ENCODE measurements at regions not wholly inside any gene's neighbourhood (a gene's known extent, or its start where the extent isn't known, plus 50 kb on each side); places are given as distances from the start of the nearest gene placed in this dataset.

DNA sequence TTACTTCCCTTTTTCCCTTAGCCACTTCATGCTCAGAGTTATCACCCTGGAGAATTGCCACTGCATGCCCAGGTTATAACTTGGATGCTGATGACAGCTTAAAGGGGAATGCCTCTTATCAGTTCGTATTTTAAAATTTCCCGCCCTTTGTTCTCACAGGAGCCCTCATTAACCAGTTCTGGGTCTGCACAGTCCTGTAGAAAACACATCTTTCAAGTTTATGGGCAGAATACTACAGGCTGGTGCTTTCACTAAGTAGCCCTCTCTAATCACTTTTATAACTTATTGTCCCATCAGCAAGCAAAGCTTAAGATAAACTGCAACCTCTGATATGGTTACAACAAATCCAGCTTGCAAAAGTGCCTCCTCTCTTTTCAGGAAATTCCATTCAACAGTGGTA, 587.3 kb upstream of the UBE2E2 start:
- no peaks in the 10 kb centered on the region for H3K27me3 ChIP-seq (ENCODE audit: control insufficient read depth in 1 of 2, insufficient read depth in 2 of 2, low read length in 1 of 2)
- H3K27ac ChIP-seq (ENCODE audit: low read depth in 1 of 2, low read length in 2 of 2): no peak overlapping the region
- ATAC-seq (ENCODE audit: low FRiP score): no peak
- no peak for DNase-seq
- H3K4me3 ChIP-seq (ENCODE audit: low read length in 2 of 2): no peak overlapping the region
- H3K4me1 ChIP-seq (ENCODE audit: control insufficient read depth in 1 of 2, insufficient read depth in 2 of 2, low read length in 2 of 2): no peaks in the 10 kb centered on the region
- intact Hi-C loops (cut with DNase I): no loop called here
- 13 to 14% methylated on average over 2 of the region's 2 CpGs for WGBS, 2 donors
- no peaks in the 10 kb centered on the region for H3K36me3 ChIP-seq (ENCODE audit: control insufficient read depth in 1 of 2, insufficient read depth in 2 of 2, low read length in 1 of 2)
- H3K9me3 ChIP-seq (ENCODE audit: control insufficient read depth, low read length): peaks cover 1% of the 10 kb centered on the region

DNA sequence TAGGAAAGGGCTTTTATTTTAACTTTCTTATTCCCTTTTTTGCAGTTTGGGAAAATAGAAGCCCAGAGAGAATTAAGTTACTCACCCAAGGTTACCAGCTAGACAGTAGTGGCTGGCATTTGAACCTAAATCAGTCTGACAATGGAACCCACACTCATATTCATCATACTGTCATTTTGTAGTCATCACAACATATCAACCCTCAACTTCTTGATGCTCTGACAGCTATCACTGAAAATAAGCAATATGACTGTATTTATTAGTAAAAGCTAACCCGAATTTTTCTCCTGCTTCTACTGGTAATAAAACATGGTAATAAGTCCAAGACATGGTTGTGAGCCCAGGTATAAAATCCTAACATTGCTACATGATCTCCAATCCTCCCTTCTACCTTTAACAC, 585.8 kb upstream of the UBE2E2 start:
- H3K4me1 ChIP-seq (ENCODE audit: control insufficient read depth in 1 of 2, insufficient read depth in 2 of 2, low read length in 2 of 2): no peaks in the 10 kb centered on the region
- H3K36me3 ChIP-seq (ENCODE audit: control insufficient read depth in 1 of 2, insufficient read depth in 2 of 2, low read length in 1 of 2): no peaks in the 10 kb centered on the region
- no peaks in the 10 kb centered on the region for H3K27me3 ChIP-seq (ENCODE audit: control insufficient read depth in 1 of 2, insufficient read depth in 2 of 2, low read length in 1 of 2)
- 30 to 42% methylated on average over 1 of the region's 1 CpG for WGBS, 2 donors
- intact Hi-C loops (cut with DNase I): no loop called here
- no peak overlapping the region for H3K27ac ChIP-seq (ENCODE audit: low read depth in 1 of 2, low read length in 2 of 2)
- peaks cover 1% of the 10 kb centered on the region for H3K9me3 ChIP-seq (ENCODE audit: control insufficient read depth, low read length)
- DNase-seq (no peak), ATAC-seq (ENCODE audit: low FRiP score) (no peak)
- no peak overlapping the region for H3K4me3 ChIP-seq (ENCODE audit: low read length in 2 of 2)

DNA sequence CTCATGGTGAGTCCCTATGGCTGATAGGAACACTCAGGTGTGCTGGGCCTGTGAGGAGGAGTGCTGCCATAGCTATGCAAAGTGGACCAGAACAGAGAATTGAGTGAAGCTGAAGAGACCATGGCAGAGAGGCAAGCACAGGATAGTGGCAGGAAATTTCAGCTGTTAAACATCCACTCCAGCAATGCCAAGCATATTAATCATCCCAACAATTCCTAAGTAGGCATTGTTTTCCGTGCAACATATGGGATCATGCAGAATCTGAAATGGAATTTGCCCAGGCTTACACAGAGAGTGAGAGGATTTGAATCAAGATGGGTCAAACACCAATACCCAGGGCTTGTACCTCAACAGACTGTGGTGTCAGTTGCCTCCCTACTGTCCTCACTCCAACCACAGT, 582.6 kb upstream of the UBE2E2 start:
- no peak for DNase-seq
- H3K4me1 ChIP-seq (ENCODE audit: control insufficient read depth in 1 of 2, insufficient read depth in 2 of 2, low read length in 2 of 2): no peaks in the 10 kb centered on the region
- no peak overlapping the region for H3K27ac ChIP-seq (ENCODE audit: low read depth in 1 of 2, low read length in 2 of 2)
- no peak for ATAC-seq (ENCODE audit: low FRiP score)
- H3K27me3 ChIP-seq (ENCODE audit: control insufficient read depth in 1 of 2, insufficient read depth in 2 of 2, low read length in 1 of 2): no peaks in the 10 kb centered on the region
- intact Hi-C loops (cut with DNase I): no loop called here
- H3K4me3 ChIP-seq (ENCODE audit: low read length in 2 of 2): no peak overlapping the region
- peaks cover 1% of the 10 kb centered on the region for H3K9me3 ChIP-seq (ENCODE audit: control insufficient read depth, low read length)
- WGBS, 2 donors: 22 to 60% methylated on average over 1 of the region's 1 CpG
- no peaks in the 10 kb centered on the region for H3K36me3 ChIP-seq (ENCODE audit: control insufficient read depth in 1 of 2, insufficient read depth in 2 of 2, low read length in 1 of 2)

DNA sequence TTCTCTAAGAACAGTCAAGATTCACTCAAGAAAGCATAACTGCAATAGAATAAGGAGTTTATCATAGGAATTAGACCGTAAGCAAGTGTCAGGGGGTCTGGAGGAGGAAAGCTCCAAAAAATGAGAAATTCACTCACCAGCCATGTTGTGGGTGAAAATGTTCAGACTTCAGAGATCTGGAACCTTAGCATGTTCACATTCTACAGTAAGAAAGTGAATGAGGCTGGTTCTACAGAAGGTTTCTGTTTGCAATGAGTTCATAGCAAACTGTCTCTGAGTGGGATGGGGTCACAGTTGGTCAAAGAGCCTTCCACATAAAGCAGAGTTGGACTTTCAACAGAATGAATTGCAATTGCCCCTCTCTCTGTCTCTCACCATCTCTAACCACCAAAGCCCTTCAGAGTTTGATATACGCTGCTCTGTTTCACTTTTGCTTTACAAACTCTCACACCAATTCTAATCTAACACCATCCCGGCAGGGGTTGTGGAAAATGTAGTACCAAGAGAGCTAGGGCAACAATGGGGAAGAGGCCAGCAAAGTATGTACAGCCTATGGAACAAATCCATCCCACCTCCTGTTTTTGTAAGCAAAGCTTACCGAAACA, 581.8 kb upstream of the UBE2E2 start:
- H3K4me1 ChIP-seq (ENCODE audit: control insufficient read depth in 1 of 2, insufficient read depth in 2 of 2, low read length in 2 of 2): no peaks in the 10 kb centered on the region
- no peaks in the 10 kb centered on the region for H3K27me3 ChIP-seq (ENCODE audit: control insufficient read depth in 1 of 2, insufficient read depth in 2 of 2, low read length in 1 of 2)
- intact Hi-C loops (cut with DNase I): no loop called here
- no peak for ATAC-seq (ENCODE audit: low FRiP score)
- no peaks in the 10 kb centered on the region for H3K36me3 ChIP-seq (ENCODE audit: control insufficient read depth in 1 of 2, insufficient read depth in 2 of 2, low read length in 1 of 2)
- H3K4me3 ChIP-seq (ENCODE audit: low read length in 2 of 2): no peak overlapping the region
- H3K9me3 ChIP-seq (ENCODE audit: control insufficient read depth, low read length): peaks cover 1% of the 10 kb centered on the region
- no peak for DNase-seq
- no peak overlapping the region for H3K27ac ChIP-seq (ENCODE audit: low read depth in 1 of 2, low read length in 2 of 2)
- 84 to 89% methylated on average over 4 of the region's 4 CpGs for WGBS, 2 donors

DNA sequence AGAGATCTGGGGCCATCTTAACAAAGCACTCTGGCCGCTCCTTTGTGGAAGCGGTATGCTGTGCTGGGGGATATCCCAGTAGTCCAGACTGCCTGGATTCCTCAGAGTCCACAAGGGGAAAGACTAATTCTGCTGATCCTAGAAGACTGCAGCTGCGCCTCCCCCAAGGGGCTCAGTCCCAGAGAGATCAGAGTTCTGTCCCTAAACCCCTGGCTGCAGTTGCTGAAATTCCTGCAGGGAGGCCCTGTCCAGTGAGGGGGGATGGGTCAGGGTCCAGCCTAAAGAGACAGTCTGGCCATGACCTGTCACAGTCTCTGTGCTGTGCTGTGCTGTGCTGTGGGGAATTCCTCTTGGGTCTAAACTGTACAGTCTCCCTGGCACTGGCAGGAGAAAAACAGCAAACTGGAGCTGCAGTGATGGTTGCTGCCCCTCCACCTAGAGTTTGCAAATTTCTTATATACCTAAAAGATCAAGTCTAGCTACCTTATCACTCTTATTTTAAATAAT, 575.1 kb upstream of the UBE2E2 start:
- H3K36me3 ChIP-seq (ENCODE audit: control insufficient read depth in 1 of 2, insufficient read depth in 2 of 2, low read length in 1 of 2): no peaks in the 10 kb centered on the region
- intact Hi-C loops (cut with DNase I): no loop called here
- no peak overlapping the region for H3K27ac ChIP-seq (ENCODE audit: low read depth in 1 of 2, low read length in 2 of 2)
- H3K4me3 ChIP-seq (ENCODE audit: low read length in 2 of 2): no peak overlapping the region
- H3K9me3 ChIP-seq (ENCODE audit: control insufficient read depth, low read length): peaks cover 3% of the 10 kb centered on the region
- no peaks in the 10 kb centered on the region for H3K4me1 ChIP-seq (ENCODE audit: control insufficient read depth in 1 of 2, insufficient read depth in 2 of 2, low read length in 2 of 2)
- DNase-seq: no peak
- ATAC-seq (ENCODE audit: low FRiP score): no peak
- no peaks in the 10 kb centered on the region for H3K27me3 ChIP-seq (ENCODE audit: control insufficient read depth in 1 of 2, insufficient read depth in 2 of 2, low read length in 1 of 2)
- WGBS, 2 donors: 89% methylated on average over 3 of the region's 3 CpGs

DNA sequence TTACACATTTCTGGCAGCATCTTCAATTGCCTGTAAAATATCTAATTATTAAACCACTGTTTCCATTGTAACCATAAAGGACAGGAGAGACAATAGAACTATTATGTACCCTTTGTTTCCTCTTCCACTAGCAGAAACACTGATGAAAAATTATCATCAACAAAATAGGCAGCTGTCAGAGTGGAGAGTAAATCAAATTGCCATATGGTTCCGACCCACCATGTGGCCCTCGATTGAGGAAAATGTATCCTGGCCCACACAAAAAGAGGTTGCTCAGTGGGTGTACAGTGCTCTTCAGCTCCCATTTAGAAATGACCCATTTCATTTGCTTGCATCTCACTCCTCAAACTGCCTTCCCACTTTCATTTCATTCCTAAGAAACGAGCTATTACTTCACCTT, 570.6 kb upstream of the UBE2E2 start:
- intact Hi-C loops (cut with DNase I): no loop called here
- no peak for ATAC-seq (ENCODE audit: low FRiP score)
- no peak overlapping the region for H3K4me3 ChIP-seq (ENCODE audit: low read length in 2 of 2)

DNA sequence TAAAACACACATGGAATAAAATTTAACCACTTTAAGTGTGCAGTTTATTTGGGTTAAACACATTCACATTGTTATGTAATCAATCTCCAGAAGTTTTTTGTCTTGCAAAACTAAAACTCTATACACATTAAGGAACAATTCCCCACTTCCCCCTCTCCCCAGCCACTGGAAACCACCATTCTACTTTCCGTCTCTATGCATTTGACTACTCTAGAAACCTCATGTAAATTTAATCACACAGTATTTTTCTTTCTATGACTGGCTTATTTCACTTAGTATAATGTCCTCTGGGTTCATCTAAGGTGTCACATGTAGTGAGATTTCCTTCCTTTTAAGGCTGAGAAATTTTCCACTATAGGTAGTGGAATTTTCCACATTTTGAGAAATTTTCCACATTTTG, 568.7 kb upstream of the UBE2E2 start:
- DNase-seq (no peak), ATAC-seq (ENCODE audit: low FRiP score) (no peak)
- H3K9me3 ChIP-seq (ENCODE audit: control insufficient read depth, low read length): no peaks in the 10 kb centered on the region
- WGBS, 2 donors: 60 to 63% methylated on average over 1 of the region's 1 CpG
- intact Hi-C loops (cut with DNase I): no loop called here
- H3K27ac ChIP-seq (ENCODE audit: low read depth in 1 of 2, low read length in 2 of 2): no peak overlapping the region
- H3K27me3 ChIP-seq (ENCODE audit: control insufficient read depth in 1 of 2, insufficient read depth in 2 of 2, low read length in 1 of 2): no peaks in the 10 kb centered on the region
- no peak overlapping the region for H3K4me3 ChIP-seq (ENCODE audit: low read length in 2 of 2)
- no peaks in the 10 kb centered on the region for H3K36me3 ChIP-seq (ENCODE audit: control insufficient read depth in 1 of 2, insufficient read depth in 2 of 2, low read length in 1 of 2)
- H3K4me1 ChIP-seq (ENCODE audit: control insufficient read depth in 1 of 2, insufficient read depth in 2 of 2, low read length in 2 of 2): no peaks in the 10 kb centered on the region

More for the DNA sequence above, 570.6 kb upstream of the UBE2E2 start:
- 63 to 72% methylated on average over 3 of the region's 3 CpGs for WGBS, 2 donors
- Histone ChIP-seq H3K27me3 (ENCODE audit: control insufficient read depth in 1 of 2, insufficient read depth in 2 of 2, low read length in 1 of 2) (no peaks in the 10 kb centered on the region), H3K27ac (ENCODE audit: low read depth in 1 of 2, low read length in 2 of 2) (no peak overlapping the region), H3K36me3 (ENCODE audit: control insufficient read depth in 1 of 2, insufficient read depth in 2 of 2, low read length in 1 of 2) (no peaks in the 10 kb centered on the region), H3K4me1 (ENCODE audit: control insufficient read depth in 1 of 2, insufficient read depth in 2 of 2, low read length in 2 of 2) (no peaks in the 10 kb centered on the region), H3K9me3 (ENCODE audit: control insufficient read depth, low read length) (peaks cover 3% of the 10 kb centered on the region)
- DNase-seq: no peak

DNA sequence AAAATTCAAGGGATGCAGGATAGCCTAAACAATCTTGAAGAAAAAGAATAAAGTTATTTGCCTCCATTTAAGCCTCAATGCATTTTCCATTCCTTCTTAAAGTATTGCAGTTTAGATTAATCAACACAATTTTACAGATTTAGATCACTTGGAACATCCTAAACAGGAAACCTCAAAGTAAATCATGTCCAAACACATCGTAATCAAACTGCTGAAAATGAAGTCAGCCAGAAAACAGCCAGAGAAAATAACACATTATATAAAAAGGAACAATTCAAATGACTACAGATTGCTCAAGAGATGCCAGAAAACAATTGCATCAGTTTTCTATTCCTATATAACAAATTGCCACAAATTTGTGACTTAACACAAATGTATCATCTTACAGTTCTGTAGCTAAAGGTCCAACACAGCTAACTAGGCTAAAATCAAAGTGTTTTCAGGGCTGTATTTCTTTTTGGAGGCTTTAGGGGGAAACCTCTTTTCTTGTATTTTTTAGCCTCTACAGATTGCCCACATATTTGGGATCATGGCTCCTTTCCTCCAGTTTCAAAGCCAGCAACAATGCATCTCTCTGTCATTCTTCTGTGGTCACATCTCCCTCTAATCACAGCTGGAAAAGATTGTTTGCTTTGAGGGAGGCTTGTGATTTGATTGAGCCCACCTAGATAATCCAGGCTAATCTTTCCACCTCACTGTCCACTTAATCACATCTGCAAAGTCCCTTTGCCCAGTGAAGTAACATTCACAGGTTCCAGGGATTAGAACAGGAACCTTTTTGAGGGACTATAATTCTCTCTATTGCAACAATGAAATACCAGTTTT, 543.3 kb upstream of the UBE2E2 start:
- Histone ChIP-seq H3K36me3 (ENCODE audit: control insufficient read depth in 1 of 2, insufficient read depth in 2 of 2, low read length in 1 of 2) (no peaks in the 10 kb centered on the region), H3K27ac (ENCODE audit: low read depth in 1 of 2, low read length in 2 of 2) (no peak overlapping the region), H3K27me3 (ENCODE audit: control insufficient read depth in 1 of 2, insufficient read depth in 2 of 2, low read length in 1 of 2) (no peaks in the 10 kb centered on the region), H3K4me1 (ENCODE audit: control insufficient read depth in 1 of 2, insufficient read depth in 2 of 2, low read length in 2 of 2) (no peaks in the 10 kb centered on the region), H3K4me3 (ENCODE audit: low read length in 2 of 2) (no peak overlapping the region), H3K9me3 (ENCODE audit: control insufficient read depth, low read length) (peaks cover 2% of the 10 kb centered on the region)
- DNase-seq (no peak), ATAC-seq (ENCODE audit: low FRiP score) (no peak)
- WGBS, 2 donors: 22 to 38% methylated on average over 1 of the region's 1 CpG
- intact Hi-C loops (cut with DNase I): no loop called here

DNA sequence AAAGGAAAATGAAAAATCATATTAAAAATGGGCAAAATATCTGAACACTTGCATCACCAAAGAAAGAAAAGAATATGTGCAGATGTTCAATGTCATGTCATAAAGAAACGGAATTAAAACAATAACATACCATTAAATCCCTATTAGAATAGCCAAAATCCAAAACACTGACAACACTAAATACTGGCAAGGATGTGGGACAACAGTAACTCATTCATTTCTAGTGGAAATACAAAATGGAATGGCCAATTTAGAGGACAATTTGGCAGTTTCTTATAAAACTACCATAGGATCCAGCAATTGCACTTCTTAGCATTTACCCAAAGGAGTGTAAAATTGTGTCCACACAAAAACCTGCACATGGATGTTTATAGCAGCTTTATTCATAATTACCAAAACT, 542.5 kb upstream of the UBE2E2 start:
- Histone ChIP-seq H3K4me1 (ENCODE audit: control insufficient read depth in 1 of 2, insufficient read depth in 2 of 2, low read length in 2 of 2) (no peaks in the 10 kb centered on the region), H3K36me3 (ENCODE audit: control insufficient read depth in 1 of 2, insufficient read depth in 2 of 2, low read length in 1 of 2) (no peaks in the 10 kb centered on the region), H3K9me3 (ENCODE audit: control insufficient read depth, low read length) (peaks cover 2% of the 10 kb centered on the region), H3K27me3 (ENCODE audit: control insufficient read depth in 1 of 2, insufficient read depth in 2 of 2, low read length in 1 of 2) (no peaks in the 10 kb centered on the region), H3K4me3 (ENCODE audit: low read length in 2 of 2) (no peak overlapping the region), H3K27ac (ENCODE audit: low read depth in 1 of 2, low read length in 2 of 2) (no peak overlapping the region)
- DNase-seq: no peak
- no peak for ATAC-seq (ENCODE audit: low FRiP score)
- 25 to 50% methylated on average over 1 of the region's 1 CpG for WGBS, 2 donors
- intact Hi-C loops (cut with DNase I): no loop called here

Measured in aorta (tissue), 5 donors.